ENCODE measurements at regions not wholly inside any gene's neighbourhood (a gene's known extent, or its start where the extent isn't known, plus 50 kb on each side); places are given as distances from the start of the nearest gene placed in this dataset.

GRCh38 chr2:184270660-184271059 lies 327.7 kb upstream of the ZNF804A start:
- TF ChIP-seq POLR2AphosphoS5 (IDR thresholded peaks at IDR 0.05; ENCODE audit: low read depth) = no peak
- no peak for TF ChIP-seq CTCF (conservative IDR thresholded peaks at IDR 0.05; ENCODE audit: low read depth in 2 of 2)
- no peak for TF ChIP-seq EZH2 (IDR thresholded peaks at IDR 0.05; ENCODE audit: low read depth, unreplicated experiment)

Data from GM23338 (cell line).